AG04449 (cell line): ENCODE measurements at regions not wholly inside any gene's neighbourhood (a gene's known extent, or its start where the extent isn't known, plus 50 kb on each side); places are given as distances from the start of the nearest gene placed in this dataset.
"Not testable (repeated sequence)": the region's sequence is repeated elsewhere in the genome, so short reads cannot be mapped to it uniquely, and the experiment has no call there.

ENCODE experiments used
- CTCF ChIA-PET: fragments of 350-600 bp; formaldehyde crosslinking; extraction: SDS; loops from one replicate; lab custom pipeline; 2021; ENCODE audit warnings: antibody characterized with exemption; lab: Yijun Ruan, JAX
- POLR2A ChIA-PET: fragments of 400-600, 350-600 bp; formaldehyde crosslinking; extraction: SDS; loops from one replicate; lab custom pipeline; 2020; ENCODE audit warnings: antibody characterized with exemption, inconsistent platforms; lab: Yijun Ruan, JAX
- DNase-seq: peaks from one replicate; pipeline ENCODE4 v3.0.0-alpha.2; 2010; ENCODE audit warnings: low read depth, low spot score
- H3K4me3 ChIP-seq: 2 replicates; pipeline ENCODE4 v1.5.1; 2011; ENCODE audit warnings: low read depth, mild to moderate bottlenecking, control low read depth, low read length
- CTCF ChIP-seq: IDR thresholded peaks from one replicate; pipeline ENCODE4 v1.5.1; 2011; ENCODE audit warnings: mild to moderate bottlenecking, moderate library complexity, low read length, control low read depth, inconsistent platforms; ENCODE audit not compliant: insufficient read depth; ENCODE audit errors: missing control alignments

GRCh38 chr5:142235870-142236672 is 88.8 kb downstream of the SPRY4 start:
- DNase-seq = no peak
- ChIA-PET CTCF (interaction anchor here (1.7 kb wide), 1 partner anchor 10 kb away, joined by 3 read pairs; no protein-coding TSS in a partner anchor), POLR2A (no interaction called here)
- H3K4me3 ChIP-seq = no peak overlapping the region
- TF ChIP-seq CTCF = no peak

GRCh38 chr5:142235050-142235797 is 89.6 kb downstream of the SPRY4 start:
- POLR2A ChIA-PET = no interaction called here
- TF ChIP-seq CTCF = no peak
- no peak for DNase-seq
- CTCF ChIA-PET = interaction anchor here (1.7 kb wide), 1 partner anchor 11 kb away, joined by 3 read pairs; no protein-coding TSS in a partner anchor
- H3K4me3 ChIP-seq = no peak overlapping the region

GRCh38 chr5:142233083-142234032 is 91.5 kb downstream of the SPRY4 start:
- no peak overlapping the region for H3K4me3 ChIP-seq
- POLR2A ChIA-PET = no interaction called here
- CTCF ChIA-PET = interaction anchor here (1.9 kb wide), 1 partner anchor 316 kb away, joined by 5 read pairs; no protein-coding TSS in a partner anchor
- no peak for DNase-seq
- TF ChIP-seq CTCF = no peak

GRCh38 chr5:142230949-142231348 is 93.9 kb downstream of the SPRY4 start:
- POLR2A ChIA-PET, CTCF ChIA-PET: not testable (repeated sequence)

GRCh38 chr5:142225141-142225540 is 99.7 kb downstream of the SPRY4 start:
- CTCF ChIA-PET = no interaction called here
- POLR2A ChIA-PET = no interaction called here
- no peak for TF ChIP-seq CTCF

More at GRCh38 chr5:142230949-142231348, 93.9 kb downstream of the SPRY4 start:
- H3K4me3 ChIP-seq, DNase-seq: not testable (repeated sequence)

GRCh38 chr5:142222866-142223558 is 101.8 kb downstream of the SPRY4 start:
- no peak for TF ChIP-seq CTCF
- DNase-seq = no peak
- H3K4me3 ChIP-seq = no peak overlapping the region
- ChIA-PET CTCF (no interaction called here), POLR2A (no interaction called here)

More at GRCh38 chr5:142225141-142225540, 99.7 kb downstream of the SPRY4 start:
- no peak overlapping the region for H3K4me3 ChIP-seq
- DNase-seq = no peak
